Stimulated activated CD4-positive, alpha-beta T cell treated with anti-CD3 and anti-CD28 coated beads, Interleukin-2, amount 100 ng/mL, for 48 hours (primary cell): ENCODE measurements at regions not wholly inside any gene's neighbourhood (a gene's known extent, or its start where the extent isn't known, plus 50 kb on each side); places are given as distances from the start of the nearest gene placed in this dataset.

Source experiments
- DNase-seq, 2 donors: peaks; one replicate each; pipeline ENCODE4 v3.0.0-alpha.2; 2020

DNA sequence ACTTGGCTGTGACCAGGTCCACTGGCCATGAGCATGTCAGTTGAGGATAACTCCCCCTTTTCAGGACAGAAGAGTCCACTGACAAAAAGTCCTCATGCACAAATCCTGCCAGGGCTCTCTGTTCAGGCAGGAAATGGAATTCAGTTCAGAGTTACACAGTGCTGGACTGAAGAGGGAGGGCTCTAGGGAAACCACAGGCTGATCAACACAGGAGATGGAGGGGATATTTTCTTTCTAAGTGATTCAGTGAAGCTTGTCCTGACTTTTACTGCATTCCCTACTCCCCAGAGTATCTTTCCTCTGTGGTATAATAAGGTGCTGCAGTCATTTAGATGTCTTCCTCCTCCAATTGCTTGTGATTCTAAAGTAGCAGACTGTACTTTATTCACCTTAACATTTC, 335.5 kb upstream of the IGFBP7 start:
- no peak for DNase-seq

DNA sequence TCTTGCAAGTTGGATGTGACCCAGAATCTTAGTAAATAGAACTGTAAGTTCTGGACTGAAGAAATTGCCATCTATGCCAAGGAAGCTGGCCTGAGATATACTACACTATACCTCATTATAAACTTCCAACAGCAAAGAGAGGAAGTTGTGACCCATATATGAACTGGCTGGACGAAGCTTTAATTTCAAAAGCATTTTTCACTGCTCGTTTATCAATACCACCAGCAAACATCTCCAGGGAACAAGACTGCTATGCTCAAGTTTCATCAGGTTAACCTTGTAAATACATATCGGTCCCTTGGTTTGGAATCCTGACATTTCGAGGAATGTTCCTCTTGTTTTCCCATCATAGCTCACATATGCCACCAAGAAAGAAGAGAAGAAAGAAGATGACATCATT, 334.5 kb upstream of the IGFBP7 start:
- no peak for DNase-seq

DNA sequence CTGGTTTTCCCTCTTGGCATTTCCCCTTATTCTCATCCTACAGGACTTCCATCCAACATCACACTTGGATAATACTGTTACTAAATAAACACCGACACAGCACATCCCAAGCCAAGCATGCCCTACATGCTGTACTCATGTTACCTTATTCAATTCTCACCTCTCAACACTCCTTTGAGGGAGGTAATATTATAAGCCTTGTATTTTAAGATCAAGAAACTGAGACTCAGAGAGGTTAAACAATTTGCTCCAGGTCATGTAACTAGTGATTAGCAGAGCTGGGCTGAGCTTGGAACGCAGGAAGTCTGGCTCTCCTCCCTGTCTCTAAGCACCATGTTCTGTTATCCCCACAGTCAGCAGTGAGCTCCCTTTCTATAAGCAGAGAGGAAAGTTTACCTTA, 333.6 kb upstream of the IGFBP7 start:
- no peak for DNase-seq

DNA sequence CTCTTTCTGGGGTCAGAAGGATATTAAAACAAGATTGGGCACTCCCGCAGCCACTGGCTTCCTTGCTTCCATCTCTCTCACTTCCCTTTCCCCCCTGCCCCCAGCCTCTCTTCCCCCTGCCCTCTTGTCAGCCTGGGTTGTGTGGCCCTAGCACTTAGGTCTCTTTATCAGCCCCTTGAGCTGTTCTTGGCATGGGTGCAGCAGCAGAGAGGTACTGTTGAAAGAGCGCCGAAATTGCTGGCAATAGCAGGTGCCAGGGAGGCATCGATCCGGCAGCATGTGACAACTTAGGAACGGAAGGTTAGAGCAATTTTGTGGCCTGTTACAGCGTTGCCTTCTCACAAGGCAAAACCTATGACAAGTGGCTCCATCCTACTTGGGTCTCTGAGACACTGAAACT, 333.1 kb upstream of the IGFBP7 start:
- DNase-seq, result no peak

DNA sequence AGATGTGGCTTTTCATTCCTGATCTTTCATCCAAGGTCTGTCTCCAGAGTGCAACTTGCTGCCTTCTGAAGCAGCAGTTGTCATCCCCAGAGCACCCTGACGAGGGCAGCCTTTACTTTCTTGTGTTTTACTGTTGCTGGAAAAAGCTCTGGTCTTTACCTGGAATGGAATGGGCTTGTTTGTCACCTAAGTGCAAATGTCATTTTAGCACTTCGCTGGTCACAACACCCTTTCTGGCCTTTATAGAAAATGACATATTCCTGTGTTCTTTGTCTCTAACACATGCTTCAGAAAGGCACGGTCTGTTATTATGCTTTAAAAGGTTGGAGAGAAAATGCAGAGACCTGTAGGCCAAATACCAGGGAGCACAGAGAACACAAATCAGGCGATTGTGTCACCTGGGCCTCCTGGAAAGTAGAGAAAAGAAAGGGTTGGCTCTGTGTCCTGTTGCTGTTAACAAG, 332.7 kb upstream of the IGFBP7 start:
- no peak for DNase-seq

DNA sequence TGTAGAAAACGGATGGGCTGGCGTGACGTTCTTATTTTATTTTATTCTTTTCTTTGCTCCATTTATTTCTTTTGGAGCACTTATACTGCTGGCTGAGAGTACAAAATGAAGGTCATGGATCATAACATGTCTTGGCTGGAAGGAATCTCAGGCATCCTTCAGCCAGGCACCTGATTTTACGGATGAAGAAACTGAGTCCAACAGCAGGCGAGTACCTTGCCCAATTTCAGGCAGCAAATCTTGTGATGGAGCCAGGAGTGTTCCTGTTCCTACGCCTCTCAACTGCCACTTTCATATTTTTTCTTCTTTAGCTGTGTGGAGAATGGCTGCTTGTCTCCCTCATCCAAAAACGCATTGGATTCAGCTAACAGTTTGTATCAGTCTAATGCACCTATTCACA, 332.1 kb upstream of the IGFBP7 start:
- no peak for DNase-seq

DNA sequence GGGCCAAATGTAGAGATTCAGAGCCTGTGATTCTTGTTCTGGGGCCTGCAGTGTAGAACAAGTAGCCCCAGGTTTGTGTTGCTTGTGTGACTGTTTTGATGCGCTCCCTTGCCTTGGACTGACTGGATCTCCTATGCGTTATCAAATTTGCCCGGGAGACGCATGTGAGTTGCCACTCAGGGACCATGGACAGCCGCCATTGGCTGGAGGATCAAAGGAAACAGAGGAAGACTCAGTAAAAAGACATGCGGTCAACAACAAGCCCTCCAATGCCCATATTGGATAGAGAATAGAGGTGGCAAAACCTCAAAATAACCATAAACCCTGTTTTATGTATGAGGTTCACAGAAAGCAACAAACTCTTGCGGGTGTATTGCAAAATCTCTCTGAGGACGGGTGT, 327.5 kb upstream of the IGFBP7 start:
- no peak for DNase-seq

DNA sequence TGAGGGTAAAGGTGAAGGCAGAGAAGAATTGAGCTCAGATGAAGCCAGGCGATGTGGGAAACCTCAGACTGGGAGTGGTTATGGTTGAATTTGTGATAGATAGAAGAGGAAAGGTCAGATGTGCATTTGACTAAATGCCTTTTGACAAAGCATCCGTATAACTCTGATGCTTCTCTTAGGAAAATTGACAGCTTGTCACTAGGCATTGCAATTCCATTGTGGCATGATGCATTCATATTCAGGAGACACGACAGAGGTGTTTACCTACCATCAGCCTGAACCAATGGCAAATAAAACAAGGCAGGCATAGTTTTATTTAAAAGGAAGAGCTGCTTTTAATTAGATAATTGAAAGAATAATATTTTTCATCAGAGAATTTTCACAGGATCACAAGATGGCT, 325.1 kb upstream of the IGFBP7 start:
- no peak for DNase-seq

DNA sequence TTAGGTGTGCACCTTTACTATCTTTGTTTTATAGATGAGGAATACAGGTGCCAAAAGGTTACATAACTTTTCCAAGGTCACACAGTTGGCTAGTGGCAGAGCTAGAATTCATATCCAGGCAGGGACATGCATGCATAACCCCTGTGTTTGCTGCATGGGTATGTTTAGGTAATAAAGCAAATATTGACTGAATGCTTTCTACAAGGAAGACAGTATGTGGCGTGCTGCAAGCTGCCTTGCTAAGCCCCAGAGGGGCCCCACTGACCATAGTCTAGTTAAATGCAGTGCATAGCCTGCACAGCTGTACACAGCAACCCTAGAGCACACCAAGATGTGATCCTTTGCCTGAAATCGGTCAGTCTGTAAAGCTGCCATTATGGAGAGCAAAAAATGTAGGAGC, 320.5 kb upstream of the IGFBP7 start:
- no peak for DNase-seq

DNA sequence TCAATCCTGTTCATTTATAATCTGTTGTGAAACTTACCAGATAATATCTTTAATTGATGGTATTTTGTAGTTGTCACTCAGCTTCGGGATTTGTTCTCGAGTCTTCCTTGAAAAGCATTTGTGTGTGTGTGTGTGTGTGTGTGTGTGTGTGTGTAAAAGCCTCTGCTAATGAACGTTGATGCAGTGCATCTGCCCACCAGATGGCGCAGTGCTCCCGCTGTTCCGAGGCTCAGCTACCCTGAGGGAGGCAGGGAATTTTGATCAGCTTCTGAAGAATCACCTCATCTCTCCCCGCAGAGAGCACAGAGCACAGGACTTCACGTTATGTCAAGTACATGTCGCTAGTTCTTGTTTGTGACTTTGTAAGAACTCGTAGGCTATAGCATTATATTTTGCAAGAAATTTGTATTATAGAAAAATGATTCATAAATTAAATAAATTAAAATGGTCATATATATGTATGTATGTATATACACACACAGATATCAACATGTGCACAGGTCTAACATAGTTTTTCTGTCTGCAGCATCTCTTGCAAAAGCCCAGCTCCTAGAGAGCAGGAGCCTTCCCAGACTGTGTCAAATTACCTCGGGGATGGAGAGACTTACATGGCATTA, 316.7 kb upstream of the IGFBP7 start:
- peak; percentile 33 to 39 for DNase-seq

DNA sequence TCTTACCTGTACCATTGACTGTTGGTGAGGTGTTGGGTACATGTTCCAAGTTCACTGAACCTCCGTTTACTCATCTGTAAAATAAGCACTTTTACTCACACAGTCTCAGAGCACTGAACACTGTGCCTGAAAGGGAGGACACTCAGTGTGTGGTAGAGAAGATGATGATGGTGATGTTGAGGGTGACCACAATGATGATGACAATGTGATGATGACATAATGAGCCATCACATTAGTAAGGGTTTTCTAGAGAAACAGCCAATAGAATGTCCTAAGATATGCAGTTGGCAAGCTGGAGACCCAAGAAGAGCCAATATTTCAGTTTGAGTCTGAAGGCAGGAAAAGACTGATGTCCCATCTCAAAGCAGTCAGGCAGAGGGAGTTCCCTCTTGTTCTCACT, 315.4 kb upstream of the IGFBP7 start:
- no peak for DNase-seq

DNA sequence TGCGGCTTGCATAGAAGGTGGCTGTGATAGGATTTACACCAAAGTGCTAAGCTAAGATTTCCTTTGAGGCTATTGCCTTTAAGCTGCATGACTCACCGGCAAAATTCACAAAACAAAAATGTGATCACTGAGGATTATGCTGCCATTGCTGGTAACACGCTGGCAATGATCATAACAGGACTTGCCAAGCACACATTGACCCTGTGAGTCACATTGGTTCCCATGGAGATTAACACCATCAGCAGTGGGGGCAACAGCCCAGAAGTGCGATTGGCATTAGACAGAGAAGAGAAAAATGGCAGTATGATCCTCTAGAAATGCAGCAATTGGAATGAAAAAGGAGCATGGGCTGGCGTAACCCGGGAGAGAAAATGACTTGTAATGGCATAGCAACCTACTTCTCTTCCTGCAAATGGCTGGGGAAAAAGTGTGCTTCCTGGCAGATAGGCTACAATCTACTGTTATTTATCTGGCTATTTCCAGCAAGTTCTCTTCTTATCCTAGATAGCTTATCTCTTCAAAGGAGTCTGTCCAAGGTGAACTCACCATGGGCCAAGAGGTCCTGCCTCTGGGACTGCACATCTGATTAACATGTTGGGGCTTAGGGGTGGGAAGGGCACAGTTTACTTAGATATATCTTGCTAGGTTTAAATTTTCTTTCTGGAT, 314.2 kb upstream of the IGFBP7 start:
- no peak for DNase-seq

DNA sequence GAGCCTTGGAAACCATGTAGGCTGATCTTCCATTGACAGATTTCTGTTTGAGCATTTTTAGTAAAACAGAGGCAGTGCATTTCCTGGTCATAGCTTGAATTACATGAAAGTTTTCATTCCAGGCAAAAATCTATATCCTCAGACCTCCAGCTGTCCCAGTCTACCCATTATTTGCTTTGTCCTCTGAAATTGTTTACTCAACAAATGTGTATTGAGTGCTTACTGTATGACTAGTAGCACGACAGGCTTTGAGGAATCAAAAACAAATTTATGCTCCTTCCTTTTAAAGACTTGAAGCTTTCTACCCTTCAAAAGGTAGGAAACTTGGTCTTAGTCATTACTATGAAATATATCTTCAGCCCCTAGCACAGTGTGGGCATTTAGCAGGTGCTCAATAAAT, 307.9 kb upstream of the IGFBP7 start:
- DNase-seq, result no peak

DNA sequence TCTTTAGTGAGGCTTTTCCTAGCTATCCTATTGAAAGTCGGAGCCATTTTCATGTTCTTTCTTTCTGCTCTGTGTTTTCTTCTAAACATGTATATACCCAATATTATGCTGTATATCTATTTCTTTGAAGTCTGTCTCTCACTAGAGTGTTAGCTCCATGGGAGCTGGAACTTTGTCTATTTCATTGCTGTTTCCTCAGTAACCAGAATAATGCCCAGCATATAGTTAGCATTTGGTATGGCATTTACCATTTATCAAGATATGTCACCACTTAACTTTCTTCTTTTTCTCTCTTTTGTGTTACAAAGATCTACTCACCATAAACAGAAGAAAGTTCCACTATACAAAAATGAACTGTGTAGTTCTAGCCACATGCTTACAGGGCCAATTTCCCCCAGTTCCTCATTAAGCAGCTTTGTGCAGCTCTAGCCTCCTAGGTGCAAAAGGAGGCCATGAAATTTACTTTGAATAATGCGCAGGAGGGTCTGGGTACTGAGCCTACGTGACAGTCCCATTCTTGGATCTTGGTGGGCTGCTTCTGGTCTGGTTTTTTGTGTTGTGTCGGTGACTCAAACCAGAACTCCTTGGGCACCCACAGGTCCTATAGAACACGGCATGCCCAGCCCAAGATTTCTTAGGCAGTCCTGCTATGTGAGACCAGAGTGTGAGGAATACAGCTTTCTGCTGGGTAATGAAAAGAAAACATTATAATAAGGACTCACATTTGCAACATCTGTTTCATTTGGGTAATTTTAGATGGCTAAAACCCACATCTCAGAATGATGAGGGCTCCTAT, 302.3 kb upstream of the IGFBP7 start:
- DNase-seq, result no peak

DNA sequence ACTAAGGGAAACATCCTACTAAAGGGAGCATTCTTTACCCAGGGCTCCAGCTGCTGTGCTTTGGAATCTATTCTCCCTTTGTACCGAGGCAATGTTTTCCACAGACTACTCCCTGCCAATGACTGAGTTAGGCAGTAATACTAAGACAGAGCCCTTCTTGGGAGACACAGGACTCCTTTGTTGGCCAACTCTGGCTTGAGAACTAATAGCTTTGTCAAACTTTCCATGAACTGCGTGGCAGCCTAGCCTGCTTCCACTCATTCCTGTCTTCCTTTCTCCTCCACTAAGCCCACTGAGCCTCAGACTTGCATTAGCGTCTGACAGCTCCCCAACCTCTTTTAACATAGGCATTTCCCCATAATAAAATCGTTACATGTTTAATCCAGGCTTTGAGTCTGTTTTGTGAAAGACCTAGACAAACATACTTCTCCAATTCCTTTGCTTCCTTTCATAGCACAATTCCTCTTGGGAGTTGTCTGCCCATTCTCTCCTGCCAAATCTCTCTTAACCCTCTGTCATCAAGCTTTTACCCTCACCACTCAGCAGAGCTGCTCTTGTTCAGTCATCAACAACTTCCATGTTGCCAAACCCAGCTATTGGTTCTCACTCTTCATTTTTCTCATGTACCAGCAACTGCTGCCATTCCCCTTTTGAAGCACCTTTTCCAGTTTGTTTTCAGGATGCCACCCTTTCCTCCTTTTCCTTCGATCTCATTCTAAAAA, 300.3 kb upstream of the IGFBP7 start:
- no peak for DNase-seq

DNA sequence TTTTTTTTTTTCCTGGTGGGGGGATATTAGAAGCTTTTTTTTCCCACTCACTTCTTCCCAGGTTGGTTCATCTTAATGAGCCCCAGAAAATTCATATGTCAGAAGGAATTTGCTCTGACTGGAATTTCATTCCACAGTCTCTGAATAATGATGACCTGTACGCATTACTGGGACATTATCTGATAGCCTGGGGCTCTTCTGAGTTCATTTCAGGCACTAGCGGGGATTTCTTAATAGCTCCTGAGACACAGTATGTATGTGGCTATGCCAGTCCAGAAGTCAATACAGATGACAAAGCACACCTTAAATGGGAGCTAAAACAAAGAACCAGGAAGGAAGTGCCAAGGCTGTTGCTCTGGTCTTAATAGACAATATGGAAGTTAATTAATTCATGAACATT, 295.2 kb upstream of the IGFBP7 start:
- no peak for DNase-seq

DNA sequence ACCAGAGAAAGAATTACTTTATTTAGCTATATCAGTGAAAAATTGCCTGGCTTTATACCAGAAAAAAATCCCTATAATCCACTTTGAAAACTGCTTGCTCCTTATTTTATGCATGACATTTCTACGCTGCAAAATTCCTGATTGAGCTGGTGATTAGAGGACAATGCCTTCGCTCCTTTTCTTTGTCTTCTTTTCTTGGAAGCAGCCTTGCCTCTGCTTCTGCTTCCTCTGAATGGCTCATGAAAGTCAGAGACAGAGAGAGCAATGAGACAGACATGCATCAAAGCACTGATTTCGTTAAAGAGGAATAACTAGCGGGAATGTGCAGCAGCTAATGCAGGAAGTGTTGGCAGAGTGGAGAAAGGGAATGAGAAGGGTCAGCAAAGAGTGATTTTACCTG, 294.3 kb upstream of the IGFBP7 start:
- DNase-seq, result no peak

DNA sequence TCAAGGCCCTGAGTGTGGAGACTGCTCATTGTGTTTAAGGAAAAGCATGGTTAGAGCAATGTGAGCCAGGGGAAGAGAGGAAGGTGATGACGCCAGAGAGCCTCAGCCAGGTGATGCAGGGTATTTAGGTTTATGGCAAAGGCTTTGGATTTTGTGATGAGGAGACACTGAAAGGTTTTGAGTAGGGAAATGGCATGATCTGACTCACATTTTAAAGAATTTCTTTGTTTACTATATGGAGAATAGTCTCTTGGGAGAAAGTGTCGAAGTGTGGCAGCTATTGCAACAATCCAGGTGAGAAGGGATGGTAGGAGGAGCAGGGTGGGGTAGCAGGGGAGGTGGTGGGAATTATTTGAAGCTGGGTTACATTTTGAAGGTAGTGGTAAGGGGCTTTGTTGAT, 293.4 kb upstream of the IGFBP7 start:
- DNase-seq, result no peak

DNA sequence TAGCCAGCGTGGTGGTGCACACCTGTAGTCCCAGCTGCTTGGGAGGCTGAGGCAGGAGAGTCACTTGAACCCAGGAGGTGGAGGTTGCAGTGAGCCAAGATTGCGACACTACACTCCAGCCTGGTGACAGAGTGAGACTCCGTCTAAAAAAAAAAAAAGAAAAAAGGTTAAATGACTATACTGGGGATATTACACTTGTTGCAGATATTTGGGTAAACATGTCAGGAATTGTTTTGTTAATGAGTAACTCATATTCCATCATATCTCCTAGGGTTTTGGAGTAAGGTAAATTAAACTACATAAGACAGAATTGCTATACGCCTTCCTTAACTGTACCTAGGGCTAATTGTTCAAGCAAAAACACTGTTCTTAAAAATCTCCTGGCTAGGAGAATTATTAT, 291.4 kb upstream of the IGFBP7 start:
- DNase-seq, result no peak

DNA sequence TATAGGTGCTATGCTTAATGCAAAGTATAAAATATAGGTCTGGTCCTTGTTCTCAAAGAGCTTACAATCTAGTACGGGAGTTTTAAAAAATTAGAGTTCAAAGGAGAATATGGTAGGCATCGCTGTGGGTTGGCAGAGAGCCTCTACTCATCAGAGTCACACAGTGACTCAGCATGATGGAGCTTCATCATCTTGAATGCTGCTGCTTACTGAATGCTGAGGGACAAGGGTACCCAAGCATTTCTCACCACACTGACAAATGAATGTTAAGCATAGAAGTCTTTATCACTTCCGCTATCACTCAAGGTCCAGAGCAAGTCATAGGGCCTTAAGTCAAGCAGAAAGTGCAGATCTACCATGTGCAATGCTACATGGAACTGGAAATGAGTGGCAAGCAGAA, 268.6 kb upstream of the IGFBP7 start:
- DNase-seq, result no peak

DNA sequence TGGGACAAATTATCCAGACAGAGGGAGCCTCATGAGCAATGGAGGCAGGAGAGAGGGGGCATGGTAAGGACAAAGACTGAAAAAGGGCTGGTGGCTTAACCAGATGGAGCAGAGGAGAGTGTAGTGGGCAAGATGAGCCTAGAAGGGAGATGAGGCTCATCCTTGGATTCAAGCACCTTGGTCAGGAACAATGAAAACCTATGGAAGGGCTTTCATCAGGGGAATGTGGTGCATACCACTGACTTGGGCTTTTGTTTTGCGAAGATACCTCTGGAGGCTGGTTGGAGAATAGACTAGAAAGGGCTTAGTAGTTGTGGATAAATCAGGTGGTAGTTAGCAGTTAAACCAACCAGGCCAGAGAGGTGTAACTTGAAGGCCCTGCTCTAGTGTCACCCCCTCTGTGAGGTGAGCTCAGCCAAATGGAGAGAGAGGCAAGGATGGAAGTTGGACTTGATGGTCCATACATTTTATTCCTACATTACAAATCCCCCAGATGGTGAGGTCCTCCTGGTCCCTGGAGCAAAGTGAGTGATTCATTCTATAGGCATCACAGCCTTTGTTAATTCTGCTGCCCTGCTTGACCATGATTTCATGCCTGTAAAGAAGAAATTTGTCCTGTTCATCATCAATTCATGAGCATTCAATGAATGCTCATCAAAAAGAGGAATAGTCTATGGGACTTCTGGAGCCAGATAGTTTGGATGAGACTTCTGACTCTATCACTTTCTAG, 264.8 kb upstream of the IGFBP7 start:
- no peak for DNase-seq

DNA sequence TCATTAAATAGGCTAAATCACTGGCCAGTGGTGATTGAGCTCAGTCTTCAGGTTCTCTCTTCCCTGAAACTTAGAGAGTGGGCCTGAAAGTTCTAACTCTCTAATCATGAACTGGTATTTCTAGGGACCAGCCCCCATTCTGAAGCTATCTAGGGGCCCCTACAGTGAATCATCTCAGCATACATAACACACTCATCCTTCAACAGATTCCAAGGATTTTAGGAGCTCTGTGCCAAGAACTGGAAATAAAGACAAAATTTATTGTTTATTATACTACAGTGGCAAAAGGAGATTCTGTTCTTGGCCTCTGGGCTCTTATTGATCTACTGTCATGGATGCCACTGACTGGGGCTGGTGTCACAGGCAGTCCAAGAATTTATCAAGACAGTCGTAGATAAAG, 263.8 kb upstream of the IGFBP7 start:
- no peak for DNase-seq

DNA sequence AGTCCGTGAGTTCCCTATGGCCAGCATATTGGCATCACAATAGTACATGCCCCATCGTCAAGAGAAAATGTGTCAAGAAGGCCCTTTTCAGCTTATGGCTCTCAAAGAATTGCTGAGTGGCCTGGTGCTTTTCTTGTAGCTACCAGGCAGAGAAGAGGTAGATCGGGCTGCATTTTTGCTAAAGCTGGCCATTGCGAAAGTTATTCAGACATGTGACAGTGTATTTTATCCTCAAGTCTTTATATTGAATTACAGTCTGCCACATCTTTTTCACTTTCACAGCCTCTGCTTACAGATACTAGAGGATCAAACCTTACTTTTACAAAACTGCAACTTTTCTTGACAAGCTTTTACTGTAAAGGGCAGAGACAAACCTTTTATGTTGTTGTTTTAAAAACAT, 261.5 kb upstream of the IGFBP7 start:
- DNase-seq, result no peak
